ENCODE measurements at regions not wholly inside any gene's neighbourhood (a gene's known extent, or its start where the extent isn't known, plus 50 kb on each side); places are given as distances from the start of the nearest gene placed in this dataset.
"Not testable (repeated sequence)": the region's sequence is repeated elsewhere in the genome, so short reads cannot be mapped to it uniquely, and the experiment has no call there.

- TF ChIP-seq, protein P1, sequence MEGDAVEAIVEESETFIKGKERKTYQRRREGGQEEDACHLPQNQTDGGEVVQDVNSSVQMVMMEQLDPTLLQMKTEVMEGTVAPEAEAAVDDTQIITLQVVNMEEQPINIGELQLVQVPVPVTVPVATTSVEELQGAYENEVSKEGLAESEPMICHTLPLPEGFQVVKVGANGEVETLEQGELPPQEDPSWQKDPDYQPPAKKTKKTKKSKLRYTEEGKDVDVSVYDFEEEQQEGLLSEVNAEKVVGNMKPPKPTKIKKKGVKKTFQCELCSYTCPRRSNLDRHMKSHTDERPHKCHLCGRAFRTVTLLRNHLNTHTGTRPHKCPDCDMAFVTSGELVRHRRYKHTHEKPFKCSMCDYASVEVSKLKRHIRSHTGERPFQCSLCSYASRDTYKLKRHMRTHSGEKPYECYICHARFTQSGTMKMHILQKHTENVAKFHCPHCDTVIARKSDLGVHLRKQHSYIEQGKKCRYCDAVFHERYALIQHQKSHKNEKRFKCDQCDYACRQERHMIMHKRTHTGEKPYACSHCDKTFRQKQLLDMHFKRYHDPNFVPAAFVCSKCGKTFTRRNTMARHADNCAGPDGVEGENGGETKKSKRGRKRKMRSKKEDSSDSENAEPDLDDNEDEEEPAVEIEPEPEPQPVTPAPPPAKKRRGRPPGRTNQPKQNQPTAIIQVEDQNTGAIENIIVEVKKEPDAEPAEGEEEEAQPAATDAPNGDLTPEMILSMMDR (IDR thresholded peaks at IDR 0.05) = no peak
- TF ChIP-seq POLR2A (IDR thresholded peaks at IDR 0.05) = no peak
- no peak for TF ChIP-seq POLR2AphosphoS5 (IDR thresholded peaks at IDR 0.05)
- no peak for DNase-seq (ENCODE audit: low spot score in 2 of 2)
- H3K36me3 ChIP-seq = no peaks in the 10 kb centered on the region
- intact Hi-C loops (cut with DNase I; ENCODE audit: low total_unique reads) = no loop called here
- no peaks in the 10 kb centered on the region for H3K9me3 ChIP-seq
- no peak overlapping the region for H3K4me3 ChIP-seq
- H3K4me1 ChIP-seq = no peaks in the 10 kb centered on the region
- no peak overlapping the region for H3K27ac ChIP-seq
- no peaks in the 10 kb centered on the region for H3K27me3 ChIP-seq
Measured at GRCh38 chr7:145797507-145797906, 319.1 kb upstream of the CNTNAP2 start.

- DNase-seq (ENCODE audit: low spot score in 2 of 2) = no peak
- H3K9me3 ChIP-seq = no peaks in the 10 kb centered on the region
- no peaks in the 10 kb centered on the region for H3K36me3 ChIP-seq
- no peak overlapping the region for H3K4me3 ChIP-seq
- H3K27me3 ChIP-seq = no peaks in the 10 kb centered on the region
- intact Hi-C loops (cut with DNase I; ENCODE audit: low total_unique reads) = no loop called here
- H3K27ac ChIP-seq = no peak overlapping the region
- H3K4me1 ChIP-seq = no peaks in the 10 kb centered on the region
- TF ChIP-seq, protein P1 (IDR thresholded peaks at IDR 0.05) = no peak
- TF ChIP-seq POLR2AphosphoS5 (IDR thresholded peaks at IDR 0.05) = no peak
- TF ChIP-seq POLR2A (IDR thresholded peaks at IDR 0.05) = no peak
Measured at GRCh38 chr7:145795132-145795531, 321.5 kb upstream of the CNTNAP2 start.

DNA sequence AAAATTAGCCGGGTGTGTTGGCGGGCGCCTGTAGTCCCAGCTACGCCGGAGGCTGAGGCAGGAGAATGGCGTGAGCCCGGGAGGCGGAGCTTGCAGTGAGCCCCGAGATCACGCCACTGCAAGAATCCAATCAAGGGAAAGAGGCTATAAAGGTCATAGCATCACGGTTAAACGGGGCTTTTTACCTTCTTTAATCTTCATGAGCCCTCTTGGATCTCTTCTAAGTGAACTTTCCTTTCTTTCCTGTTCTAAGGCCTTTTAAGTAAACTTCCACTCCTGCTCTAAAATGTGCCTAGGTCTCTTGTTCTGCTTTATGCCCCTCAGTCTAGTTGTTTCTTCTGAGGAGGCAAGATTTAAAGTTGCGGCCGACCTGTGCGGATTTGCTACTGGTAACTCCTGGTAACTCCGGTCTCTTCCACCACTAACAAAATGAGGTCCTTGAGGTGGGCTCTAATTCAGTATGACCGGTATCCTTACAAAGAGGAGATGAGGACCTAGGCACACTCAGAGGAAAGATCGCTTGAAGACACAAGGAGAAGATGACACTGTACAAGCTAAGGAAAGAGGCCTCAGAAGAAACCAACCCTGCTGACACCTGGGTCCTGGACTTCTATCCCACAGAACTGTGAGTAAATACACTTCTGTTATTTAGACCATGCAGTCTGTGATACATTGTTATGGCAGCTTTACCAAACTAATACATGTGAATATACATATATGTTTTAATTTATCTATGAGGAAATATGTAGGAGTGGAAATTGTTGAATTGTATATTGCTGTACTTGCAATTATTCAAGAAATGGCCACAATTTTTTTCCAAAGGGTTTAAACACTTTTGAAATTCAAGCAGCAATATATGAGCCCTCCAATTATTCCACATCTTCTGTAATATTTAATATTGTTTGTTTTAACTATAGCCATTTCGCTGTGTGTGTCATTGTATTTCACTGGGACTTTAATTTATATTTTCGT, 331.5 kb upstream of the CNTNAP2 start:
- TF ChIP-seq POLR2A (IDR thresholded peaks at IDR 0.05) (no peak), POLR2AphosphoS5 (IDR thresholded peaks at IDR 0.05) (no peak)
- TF ChIP-seq, protein P1 (IDR thresholded peaks at IDR 0.05) = no peak
- no peak for DNase-seq (ENCODE audit: low spot score in 2 of 2)
- Histone ChIP-seq H3K4me3 (no peak overlapping the region), H3K4me1 (no peaks in the 10 kb centered on the region), H3K9me3 (peaks cover 0 to 3% of the 10 kb centered on the region in 2 donors), H3K27me3 (no peaks in the 10 kb centered on the region), H3K27ac (no peak overlapping the region), H3K36me3 (no peaks in the 10 kb centered on the region)
- intact Hi-C loops (cut with DNase I; ENCODE audit: low total_unique reads) = no loop called here

GRCh38 chr7:145781388-145781787, 335.2 kb upstream of the CNTNAP2 start:
- H3K27ac ChIP-seq; H3K4me1 ChIP-seq; H3K4me3 ChIP-seq; H3K9me3 ChIP-seq; DNase-seq (ENCODE audit: low spot score in 2 of 2); H3K36me3 ChIP-seq; H3K27me3 ChIP-seq; intact Hi-C loops (cut with DNase I; ENCODE audit: low total_unique reads): not testable (repeated sequence)

DNA sequence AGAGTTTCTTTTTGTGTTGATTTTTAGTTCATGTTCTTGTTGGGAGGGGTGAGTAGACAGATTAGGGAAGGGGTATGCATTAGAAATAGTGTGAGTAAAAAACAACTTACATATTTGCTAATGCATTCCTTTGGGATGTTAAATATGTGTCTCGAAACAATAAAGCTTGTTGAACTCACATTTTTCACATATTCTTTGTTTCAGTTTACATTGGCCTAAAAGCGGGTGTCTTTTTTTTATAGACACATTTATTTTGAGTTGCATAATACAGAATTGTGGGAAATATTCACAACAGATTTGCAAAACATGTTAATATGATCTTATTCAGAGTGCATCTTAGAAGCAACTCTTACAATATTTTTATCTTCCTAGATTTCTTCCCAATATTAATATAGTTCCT, 337.5 kb upstream of the CNTNAP2 start:
- Histone ChIP-seq H3K27ac (no peak overlapping the region), H3K36me3 (no peaks in the 10 kb centered on the region), H3K4me1 (no peaks in the 10 kb centered on the region), H3K4me3 (no peak overlapping the region), H3K9me3 (peaks cover 0 to 8% of the 10 kb centered on the region in 2 donors), H3K27me3 (no peaks in the 10 kb centered on the region)
- TF ChIP-seq, protein P1 (IDR thresholded peaks at IDR 0.05) = no peak
- TF ChIP-seq POLR2A (IDR thresholded peaks at IDR 0.05) = no peak
- no peak for TF ChIP-seq POLR2AphosphoS5 (IDR thresholded peaks at IDR 0.05)
- no peak for DNase-seq (ENCODE audit: low spot score in 2 of 2)
- intact Hi-C loops (cut with DNase I; ENCODE audit: low total_unique reads) = no loop called here

Data from breast epithelium (tissue), 4 donors.